NCI-H2227 (cell line): ENCODE measurements at regions not wholly inside any gene's neighbourhood (a gene's known extent, or its start where the extent isn't known, plus 50 kb on each side); places are given as distances from the start of the nearest gene placed in this dataset.

Experiments used
- DNase-seq: peaks from one replicate; lab custom pipeline; 2025; ENCODE audit not compliant: unreplicated experiment; lab: John Stamatoyannopoulos, UW

- no peak for DNase-seq
Measured at GRCh38 chr9:80114241-80114640, 542.5 kb downstream of the TLE4 start.

GRCh38 chr9:80107931-80108660 is 536.3 kb downstream of the TLE4 start:
- DNase-seq, result no peak

- DNase-seq, result no peak
Measured at GRCh38 chr9:80097476-80097875, 525.7 kb downstream of the TLE4 start.

- DNase-seq, result no peak
Measured at GRCh38 chr9:80094176-80094771, 522.5 kb downstream of the TLE4 start.

- no peak for DNase-seq
Measured at GRCh38 chr9:80093695-80094094, 521.9 kb downstream of the TLE4 start.

- no peak for DNase-seq
Measured at GRCh38 chr9:80091526-80091925, 519.8 kb downstream of the TLE4 start.

GRCh38 chr9:80090317-80090716 is 518.6 kb downstream of the TLE4 start:
- no peak for DNase-seq

- no peak for DNase-seq
Measured at GRCh38 chr9:80086822-80087345, 515.1 kb downstream of the TLE4 start.

- no peak for DNase-seq
Measured at GRCh38 chr9:80086386-80086785, 514.6 kb downstream of the TLE4 start.

- no peak for DNase-seq
Measured at GRCh38 chr9:80085668-80086067, 513.9 kb downstream of the TLE4 start.

- DNase-seq, result no peak
Measured at GRCh38 chr9:80082213-80082612, 510.4 kb downstream of the TLE4 start.

- no peak for DNase-seq
Measured at GRCh38 chr9:80078826-80079225, 507.1 kb downstream of the TLE4 start.

- no peak for DNase-seq
Measured at GRCh38 chr9:80077059-80077458, 505.3 kb downstream of the TLE4 start.

- DNase-seq, result no peak
Measured at GRCh38 chr9:80076162-80076561, 504.4 kb downstream of the TLE4 start.

- DNase-seq, result no peak
Measured at GRCh38 chr9:80074439-80074838, 502.7 kb downstream of the TLE4 start.

- DNase-seq, result no peak
Measured at GRCh38 chr9:80072451-80072850, 500.7 kb downstream of the TLE4 start.

GRCh38 chr9:80070071-80070742 is 498.4 kb downstream of the TLE4 start:
- no peak for DNase-seq

GRCh38 chr9:80066931-80067330 is 495.2 kb downstream of the TLE4 start:
- peak; percentile 5 for DNase-seq

- no peak for DNase-seq
Measured at GRCh38 chr9:80062567-80062966, 490.8 kb downstream of the TLE4 start.

- no peak for DNase-seq
Measured at GRCh38 chr9:80061940-80062339, 490.2 kb downstream of the TLE4 start.

GRCh38 chr9:80061096-80061495 is 489.3 kb downstream of the TLE4 start:
- no peak for DNase-seq

- no peak for DNase-seq
Measured at GRCh38 chr9:80059979-80060378, 488.2 kb downstream of the TLE4 start.
